NK-92 treated with Interleukin-12 subunit alpha and Interleukin-12 subunit beta, amount 100 ng/mL, for 24 hours (cell line): ENCODE measurements at regions not wholly inside any gene's neighbourhood (a gene's known extent, or its start where the extent isn't known, plus 50 kb on each side); places are given as distances from the start of the nearest gene placed in this dataset.
"Not testable (repeated sequence)": the region's sequence is repeated elsewhere in the genome, so short reads cannot be mapped to it uniquely, and the experiment has no call there.

ENCODE experiments used
- DNase-seq: peaks from one replicate; lab custom pipeline; 2025; lab: John Stamatoyannopoulos, UW

DNA sequence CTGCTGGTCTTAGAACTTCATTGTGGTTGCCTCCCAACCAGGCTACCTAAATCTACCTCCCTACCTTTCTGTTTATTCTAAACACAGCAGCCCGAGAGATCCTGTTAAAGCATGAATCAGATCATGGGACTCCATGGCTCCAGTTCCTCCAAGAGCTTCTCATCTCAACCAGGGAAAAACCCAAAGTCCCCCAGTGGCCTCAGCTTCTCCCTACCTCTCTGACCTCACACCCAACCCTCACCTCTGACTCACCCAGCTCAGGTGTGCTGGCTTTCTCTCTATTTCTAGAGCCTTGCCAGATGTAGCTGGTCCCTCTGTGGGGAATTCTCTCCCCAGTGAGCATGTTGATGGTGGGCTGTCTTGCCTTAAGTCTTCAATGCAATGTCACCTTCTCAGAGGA lies 93.8 kb upstream of the COPS8 start:
- no peak for DNase-seq

DNA sequence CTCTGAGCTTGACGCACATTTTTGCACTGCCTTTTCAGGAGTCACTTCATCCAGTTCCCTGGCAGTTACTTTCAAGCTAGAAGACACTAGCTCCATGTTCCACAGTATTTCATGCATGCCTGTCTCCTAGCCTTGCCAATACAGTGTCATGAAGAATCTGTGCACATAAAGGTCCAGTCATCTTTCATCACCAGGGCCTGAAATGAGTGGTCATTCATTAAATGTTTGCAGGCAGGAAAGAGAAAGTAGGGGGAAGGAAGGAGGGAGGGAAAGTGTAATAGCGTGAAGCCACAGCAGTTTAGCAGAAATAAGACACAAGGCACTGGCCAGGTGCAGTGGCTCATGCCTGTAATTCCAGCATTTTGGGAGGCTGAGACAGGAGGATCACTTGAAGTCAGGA lies 92.4 kb upstream of the COPS8 start:
- no peak for DNase-seq

DNA sequence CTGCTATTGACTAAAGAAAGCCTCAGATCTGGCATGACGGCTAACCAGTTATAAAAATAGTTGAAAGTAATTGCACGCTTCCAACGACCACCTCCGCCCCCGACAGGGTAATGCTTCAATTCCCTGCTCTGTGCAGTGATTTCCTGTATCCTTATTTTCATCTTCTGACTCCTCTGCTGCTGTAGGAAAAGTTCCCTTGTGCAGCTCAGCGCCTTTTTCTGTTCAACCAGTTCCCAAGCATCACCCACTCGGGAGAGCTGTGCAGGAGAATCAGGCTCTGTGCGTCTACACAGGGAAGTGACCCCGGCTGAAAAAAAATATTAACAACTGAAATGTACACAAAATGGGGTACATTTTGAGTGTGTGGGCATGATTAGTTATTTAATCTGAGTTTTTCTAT lies 91.3 kb upstream of the COPS8 start:
- DNase-seq: no peak

DNA sequence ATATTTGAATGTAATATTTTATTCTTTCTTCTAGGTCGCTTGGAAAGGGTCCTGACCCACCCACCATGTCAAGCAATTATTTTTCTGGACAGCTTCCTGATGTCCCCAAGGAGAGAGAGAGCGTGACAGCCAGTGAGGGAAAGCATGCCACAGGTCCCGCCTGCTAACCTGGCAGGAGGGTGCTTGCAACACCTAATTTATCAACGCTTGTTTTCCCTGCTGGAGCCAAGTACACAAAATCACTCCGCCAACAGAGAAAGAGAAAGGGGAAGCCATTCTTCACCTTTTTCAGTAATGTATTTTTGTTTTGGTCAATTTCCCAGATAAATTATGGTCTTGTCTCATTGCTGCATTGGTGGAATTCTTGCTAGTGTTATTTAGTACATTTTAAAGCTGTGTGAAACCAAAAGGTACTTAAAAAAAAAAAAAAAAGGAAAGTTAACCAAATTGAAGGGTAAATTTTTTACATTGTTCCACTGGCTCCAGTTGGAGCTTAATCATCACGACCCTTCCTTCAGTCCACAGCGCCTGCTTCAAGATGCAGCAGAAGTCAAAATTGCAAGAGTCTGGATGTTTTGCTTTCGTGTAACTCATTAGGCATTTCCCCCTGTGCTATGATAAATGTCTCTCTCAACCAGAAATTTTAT lies 88.5 kb upstream of the COPS8 start:
- DNase-seq: no peak

DNA sequence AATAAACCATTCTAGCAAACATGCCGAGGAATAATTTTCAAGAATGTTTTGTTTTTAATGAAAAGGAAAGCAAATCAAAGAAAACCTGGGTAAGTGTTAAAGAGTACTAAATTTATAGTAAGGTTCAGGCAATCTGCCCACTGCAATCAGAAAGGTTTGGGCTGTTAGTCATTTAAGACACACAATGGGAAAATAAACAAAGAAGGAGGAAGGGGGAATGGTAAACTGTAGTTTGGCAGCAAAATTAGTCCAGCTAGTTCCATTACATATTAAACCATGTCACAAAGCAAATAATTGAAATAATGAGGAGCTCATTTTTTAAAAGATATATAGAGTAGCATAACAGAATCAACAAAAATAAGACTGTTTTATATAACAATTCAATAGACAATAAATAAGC lies 87.5 kb upstream of the COPS8 start:
- DNase-seq: no peak

DNA sequence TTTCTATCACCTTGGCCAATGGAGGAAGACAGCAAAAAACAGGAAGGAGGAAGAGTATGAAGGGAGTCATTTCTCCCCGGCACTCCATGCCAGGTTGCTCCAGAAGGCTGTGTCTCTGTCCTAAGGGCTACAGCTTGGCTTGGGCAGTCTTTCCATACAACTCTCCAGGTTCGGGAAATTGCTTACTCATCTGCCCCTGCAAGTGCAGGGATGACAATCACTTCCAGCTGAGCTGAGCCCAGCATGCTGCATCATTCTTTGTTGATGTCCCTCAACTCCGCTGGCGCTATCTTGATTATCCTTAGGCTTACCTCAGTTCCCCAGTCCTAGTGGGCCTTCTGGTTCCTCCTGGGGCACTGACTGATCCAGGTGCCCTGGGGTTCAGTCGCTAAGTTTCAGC lies 86.9 kb upstream of the COPS8 start:
- DNase-seq: no peak

DNA sequence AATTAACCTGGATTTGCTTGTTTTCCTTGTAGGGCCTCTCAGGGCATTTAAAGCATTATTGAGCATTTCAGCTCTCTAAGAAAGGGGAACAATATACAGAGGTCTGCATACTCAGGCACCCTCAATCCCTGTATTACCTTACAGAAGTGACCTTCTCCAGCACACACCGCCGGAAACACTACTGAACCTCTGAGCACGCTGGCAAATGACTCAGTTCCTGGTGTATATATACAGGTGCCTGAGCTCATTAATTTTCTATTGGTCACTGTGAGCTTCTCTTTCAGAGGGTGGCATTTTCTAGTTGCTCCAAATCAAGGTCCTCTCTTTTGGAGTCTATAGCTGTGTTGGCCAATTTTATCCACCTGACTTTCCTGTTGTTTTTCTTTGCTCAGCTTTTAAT lies 85.2 kb upstream of the COPS8 start:
- DNase-seq: no peak

DNA sequence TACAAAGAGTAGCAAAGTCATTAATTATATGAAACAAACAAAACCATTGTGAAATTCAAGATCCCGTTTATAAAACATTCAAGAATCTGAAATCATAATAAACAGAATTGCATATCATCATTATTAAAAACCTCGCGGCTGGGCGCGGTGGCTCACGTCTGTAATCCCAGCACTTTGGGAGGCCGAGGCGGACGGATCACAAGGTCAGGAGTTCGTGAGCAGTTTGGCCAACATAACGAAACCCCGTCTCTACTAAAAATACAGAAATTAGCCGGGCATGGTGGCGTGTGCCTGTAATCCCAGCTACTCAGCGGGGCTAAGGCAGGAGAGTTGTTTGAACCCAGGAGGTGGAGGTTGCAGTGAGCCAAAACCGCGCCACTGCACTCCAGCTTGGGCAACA lies 80.3 kb upstream of the COPS8 start:
- not testable (repeated sequence) for DNase-seq

DNA sequence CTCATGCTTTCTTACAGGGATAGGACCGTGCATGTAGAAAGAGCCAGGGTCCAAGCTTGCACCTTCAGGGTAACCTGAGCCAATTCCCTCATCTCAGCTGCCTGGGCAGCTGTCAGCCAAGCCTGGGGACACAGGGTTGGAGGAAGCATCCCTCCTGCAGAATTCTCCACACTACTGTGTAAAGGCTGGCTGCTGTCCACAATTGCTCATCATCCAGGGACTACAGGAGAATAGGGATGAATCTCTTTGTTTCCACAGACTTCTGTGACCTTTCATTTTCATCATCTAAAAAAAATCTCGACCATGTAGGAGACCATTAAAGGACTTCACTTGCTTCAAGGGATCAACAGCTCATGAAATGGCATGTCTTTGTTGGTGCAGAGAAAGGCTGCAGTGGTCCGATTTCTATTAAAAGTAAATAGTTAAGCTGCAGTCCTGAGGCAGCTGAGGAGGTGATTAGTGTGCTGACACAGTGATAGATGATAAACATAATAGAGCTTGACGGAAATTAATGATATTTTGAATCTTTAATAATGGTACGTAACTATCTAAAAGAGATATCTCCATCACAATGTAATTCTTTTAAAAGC lies 74.4 kb upstream of the COPS8 start:
- DNase-seq: no peak

DNA sequence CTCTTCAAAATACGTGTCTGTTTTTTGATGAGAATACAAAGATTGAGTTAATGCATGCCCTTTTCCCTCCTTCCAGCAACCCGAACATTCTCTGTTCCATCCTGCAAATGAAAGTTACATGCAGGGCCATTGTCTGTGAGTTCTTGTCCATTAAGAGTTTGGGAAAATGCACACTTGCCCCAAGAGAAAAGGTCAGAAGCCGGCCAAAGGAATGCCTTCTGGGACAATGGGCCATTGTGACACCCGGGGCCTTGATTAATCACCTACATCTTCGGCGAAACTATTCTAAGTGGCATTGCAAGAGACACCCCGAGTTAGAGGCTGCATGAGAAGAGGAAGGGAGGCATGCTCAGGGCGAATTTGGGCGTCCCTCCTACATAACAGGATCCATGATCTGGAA lies 73.7 kb upstream of the COPS8 start:
- DNase-seq: no peak

DNA sequence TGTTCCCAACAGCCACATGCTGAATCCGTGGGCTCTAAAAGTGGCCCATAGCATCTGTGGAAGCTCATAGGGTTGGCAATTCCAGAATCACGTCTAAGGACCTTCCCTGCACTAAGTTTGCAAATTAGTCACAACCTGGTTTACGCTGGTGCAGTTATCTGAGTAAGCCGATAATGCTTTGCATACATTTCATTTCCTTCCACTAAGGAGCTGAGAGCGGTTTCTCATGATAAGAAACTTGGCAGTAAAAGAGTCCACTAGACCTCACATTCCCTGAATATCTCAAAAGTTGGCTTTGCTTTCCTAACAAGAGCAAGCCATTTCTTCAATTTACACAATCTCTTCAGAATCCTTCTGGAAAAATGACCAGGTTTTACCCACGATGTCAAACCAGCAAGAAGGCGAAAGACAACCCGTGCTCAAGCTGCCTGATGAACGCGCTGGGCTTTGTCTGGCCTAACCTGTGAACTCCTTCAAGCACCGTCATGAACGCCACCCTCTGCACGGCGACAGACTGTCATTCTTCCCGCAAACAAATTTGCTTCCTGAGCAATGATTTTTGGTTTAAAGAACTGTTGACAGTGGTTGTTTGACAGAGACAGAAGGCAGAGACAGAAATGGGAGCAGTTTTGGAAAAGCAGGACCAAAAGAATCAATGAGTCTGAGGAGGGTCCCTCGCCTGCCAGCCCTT lies 73.0 kb upstream of the COPS8 start:
- no peak for DNase-seq

DNA sequence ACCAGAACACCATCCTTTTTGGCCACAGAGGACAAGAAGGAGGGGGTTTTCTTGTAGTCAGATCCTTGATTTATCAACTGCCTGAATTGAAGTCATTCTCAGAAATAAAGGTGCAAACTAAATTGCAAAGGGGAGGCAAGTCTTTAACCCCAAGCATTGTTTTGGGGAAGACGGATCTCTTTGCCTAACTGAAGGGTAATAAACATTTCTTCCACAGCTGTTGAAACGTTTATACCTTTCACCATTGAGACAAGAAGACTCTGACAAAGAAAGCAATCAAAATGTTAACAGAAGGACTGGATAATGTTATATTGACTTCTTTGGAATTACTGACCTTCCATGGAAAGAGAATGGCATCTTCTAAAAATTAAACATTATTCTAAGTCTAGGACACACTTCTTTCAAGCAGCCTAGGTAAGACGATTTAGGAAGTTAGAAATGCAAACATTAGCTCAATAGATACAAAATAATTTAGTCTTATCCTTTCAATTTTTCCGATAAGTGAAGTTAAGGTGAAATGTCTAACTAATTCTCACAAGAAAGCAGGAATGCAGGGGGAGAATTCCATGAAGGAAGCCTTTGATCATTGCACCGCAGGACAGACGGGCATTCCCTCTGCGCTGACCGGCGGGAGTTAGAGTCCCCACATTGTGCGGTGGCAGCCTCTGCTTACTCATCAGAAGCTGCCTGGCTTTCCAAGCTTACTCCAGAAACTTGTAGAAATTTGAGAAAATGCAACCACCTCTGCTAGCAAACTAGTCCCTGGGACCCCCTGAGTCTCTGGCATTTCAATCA lies 69.4 kb upstream of the COPS8 start:
- DNase-seq: no peak

DNA sequence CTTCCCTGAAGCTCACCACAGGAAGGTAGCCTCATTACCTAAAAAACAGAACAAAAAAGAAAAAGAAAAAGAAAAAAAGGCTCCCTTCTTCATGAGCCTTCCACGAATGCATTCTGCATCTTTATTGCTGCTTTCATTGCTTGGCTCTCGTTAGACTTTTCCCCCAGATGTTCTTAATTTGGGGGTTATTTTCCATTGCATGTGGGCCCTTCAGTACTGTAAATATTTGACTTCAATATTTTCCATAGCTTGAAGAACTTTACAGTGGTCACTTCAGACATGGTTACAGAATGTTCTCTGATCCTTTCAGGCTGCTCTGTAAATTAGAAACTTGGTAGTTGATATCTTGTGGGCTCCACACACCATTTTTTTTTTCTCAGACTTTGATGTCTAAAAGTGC lies 65.6 kb upstream of the COPS8 start:
- DNase-seq: no peak

DNA sequence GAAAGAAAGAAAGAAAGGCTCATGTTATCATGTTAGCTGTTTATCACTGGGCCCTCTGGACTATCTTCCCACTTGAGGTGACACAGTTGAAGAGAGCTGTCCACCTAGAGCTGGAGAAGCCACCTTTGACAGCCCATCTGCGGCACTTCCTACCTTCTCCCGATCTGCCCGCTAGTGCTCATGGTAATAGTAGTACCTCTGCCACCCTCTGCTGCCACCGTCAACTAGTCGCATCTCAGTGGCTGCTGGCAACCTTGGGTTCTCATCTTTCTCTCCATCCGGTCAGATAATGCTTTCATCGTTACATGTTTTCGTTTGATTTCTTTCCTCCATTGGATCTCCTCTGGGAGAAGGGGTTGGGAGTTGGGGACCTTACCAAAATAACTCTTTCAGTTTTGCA lies 63.2 kb upstream of the COPS8 start:
- no peak for DNase-seq

DNA sequence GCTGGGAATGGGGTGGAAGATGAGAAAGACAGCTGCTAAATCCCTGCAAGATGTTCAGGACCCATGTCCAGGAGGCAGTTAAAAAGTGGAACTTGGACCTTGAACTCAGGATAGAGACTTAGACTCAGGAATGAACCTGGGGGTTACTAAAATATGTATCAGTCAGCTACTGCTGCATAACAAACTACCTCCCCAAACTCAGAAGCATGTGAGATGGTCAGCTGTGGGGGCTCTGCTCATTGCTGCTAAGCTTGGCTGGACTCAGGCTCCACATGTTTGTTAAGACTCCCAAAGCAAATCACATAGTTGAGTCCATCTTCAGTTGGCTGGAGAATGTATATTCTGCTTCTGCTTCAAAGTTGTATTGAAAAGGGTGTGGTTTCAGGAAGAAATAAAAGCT lies 61.4 kb upstream of the COPS8 start:
- no peak for DNase-seq

DNA sequence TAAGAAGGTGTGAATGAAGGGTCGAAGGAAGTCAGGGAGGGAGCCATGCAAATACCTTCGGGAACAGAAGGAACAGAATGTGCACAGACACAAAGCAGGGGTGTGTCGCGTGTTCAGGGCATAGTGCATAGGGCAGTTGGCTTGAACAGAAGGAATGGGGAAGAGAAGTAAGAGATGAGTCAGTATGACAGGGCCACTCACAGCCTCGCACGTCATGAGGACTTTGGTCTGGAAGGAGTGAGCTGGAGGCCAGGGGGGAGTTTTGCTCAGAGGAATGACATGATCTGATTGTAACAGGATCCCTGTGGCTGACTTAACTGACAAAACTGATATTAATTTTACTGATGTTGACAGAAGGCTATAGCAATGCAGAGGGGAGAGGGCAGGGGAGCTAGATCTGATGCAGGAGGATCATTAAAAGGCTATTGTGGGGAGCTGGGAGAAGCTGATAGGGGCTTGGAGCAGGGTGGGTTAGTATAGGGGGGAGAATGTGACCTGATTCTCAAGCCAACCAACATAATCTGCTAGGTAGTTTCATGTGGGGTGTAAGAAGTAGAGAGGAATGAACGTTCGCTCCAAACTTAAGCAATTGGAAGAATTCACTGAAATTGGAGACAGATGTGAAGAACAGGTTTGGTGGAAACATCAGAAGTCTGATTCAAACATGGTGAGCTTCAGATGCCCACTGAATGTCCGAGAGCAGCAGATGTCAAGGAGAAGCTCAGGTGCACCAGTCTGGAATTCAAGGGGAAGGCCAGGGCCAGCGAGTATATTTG lies 60.4 kb upstream of the COPS8 start:
- no peak for DNase-seq

DNA sequence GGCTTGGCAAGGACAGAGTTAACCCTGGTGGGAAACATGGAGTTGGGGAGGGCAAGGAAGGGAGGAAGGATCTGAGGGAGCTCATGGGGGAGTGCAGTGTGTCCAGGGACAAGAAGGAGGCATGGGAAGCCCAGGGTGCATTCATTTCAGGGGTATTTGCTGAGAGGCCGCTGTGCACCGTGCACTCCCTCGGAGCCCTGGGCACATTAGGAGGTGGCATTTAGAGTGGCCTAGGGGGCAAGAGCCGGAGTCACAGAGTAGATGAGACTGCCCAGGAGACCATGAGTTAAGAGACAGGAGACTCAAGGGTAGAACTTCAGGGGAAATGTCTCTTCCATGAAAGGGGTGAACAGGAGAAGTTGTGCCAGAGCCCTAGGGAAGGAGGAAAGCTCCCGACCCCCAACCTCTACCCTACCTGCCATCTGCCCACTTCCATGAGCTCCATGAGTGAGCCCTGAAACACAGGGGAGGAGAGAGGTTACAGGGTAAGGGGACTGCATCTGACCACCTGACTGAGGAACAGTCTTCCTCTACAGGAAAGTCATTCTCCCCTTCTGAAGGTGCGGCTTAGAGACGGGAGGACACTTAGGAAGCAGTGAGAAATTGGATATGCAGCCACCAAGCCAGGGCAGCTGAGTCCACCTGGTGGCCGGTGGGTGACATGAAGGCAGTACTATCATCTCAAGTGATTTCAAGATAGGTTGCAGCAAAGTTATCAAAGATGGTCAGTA lies 58.5 kb upstream of the COPS8 start:
- DNase-seq: peak; percentile 24

DNA sequence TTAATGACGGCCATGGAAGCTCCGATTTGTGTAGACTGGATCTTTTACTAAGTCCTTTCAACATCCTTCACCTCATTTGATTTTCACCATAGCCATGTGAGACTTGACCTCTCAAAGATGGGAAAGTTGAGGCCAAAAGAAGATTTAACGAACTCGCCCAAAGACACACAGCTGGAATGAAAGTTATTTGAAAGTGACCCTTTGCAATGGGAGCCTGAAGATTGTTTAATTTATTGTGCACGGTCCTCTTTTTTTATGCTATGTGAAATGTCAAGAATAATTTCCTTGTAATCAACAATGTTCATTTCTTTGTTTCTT lies 58.0 kb upstream of the COPS8 start:
- no peak for DNase-seq

DNA sequence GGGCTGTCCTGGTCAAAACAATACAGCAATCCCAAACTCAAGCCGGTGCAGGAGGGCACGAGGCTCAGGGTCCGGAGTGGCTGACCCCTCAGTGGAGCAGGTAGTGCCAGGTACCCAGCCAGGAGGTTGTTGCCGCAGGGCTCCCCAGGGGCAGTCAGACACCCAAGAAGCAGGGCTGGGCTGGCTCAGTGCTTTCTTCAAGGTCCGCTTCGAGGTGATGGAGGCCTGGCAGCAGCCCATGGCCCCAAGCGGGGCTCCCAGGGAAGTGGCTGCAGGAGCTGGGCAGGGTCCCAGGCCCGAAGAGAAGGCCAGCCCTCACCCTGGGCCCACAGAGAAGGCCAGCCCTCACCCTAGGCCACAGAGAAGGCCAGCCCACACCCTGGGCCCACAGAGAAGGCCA lies 55.3 kb upstream of the COPS8 start:
- DNase-seq: no peak

DNA sequence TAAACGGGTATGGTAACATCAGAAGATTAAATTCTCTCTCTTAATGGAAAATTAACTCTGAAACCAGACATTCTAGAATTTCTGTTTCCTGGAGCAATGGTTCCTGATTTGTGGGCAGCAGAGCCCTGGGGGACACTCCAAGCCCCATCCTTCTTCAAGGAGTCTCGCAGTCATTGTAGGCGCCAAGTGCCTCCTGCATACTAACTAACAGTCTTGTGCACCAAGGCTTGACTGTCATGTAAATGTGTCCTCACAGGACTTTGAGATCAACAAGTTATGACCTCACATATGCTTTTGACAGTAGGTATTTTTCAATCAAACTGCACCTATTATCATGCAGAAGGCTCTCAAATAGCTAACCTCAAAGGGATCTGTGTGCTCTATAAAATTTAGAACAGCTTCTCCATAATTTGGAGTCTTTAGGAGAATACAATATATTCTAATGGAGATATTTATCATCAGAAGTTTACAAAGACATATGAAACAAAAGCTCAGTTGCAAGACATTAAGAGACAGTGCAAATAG lies 52.1 kb upstream of the COPS8 start:
- no peak for DNase-seq

DNA sequence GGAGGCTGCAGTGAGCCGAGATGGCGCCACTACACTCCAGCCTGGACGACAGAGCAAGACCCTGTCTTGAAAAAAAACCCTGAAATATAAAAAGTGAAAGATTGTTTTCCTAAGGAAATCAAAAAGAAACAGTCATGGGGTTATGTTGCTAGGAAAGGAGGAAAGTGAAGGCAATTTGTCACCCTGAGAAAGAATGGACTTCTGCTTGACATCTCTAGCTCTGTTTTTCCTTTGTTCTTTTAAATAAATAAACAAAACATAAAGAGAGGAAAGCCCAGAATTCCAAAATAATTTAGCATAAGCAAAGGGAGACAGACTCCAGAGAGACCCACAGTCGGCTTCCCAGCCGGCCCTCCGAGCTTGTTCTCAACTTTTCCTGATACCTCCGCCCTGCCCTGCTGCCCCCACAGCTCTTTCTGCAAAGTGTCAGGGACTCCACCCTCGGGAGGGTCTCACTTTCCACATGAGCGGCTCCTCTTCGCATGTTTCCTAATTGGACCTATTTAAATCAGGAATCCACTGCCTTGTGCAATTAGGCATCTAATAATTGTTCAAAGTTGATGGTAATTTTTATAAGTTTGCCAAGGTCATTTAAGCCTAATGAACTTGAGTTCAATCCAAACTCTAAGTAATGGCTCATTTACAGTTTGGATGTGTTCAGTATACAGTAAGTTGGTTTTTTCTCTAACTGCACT lies 49.8 kb upstream of the COPS8 start:
- DNase-seq: no peak
